ENCODE measurements at regions not wholly inside any gene's neighbourhood (a gene's known extent, or its start where the extent isn't known, plus 50 kb on each side); places are given as distances from the start of the nearest gene placed in this dataset.
A peak's percentile ranks its signal among the peaks of the same experiment; 100 is the strongest.

- DNase-seq (ENCODE audit: low read depth): no peak
- TF ChIP-seq CTCF (IDR thresholded peaks at IDR 0.05; ENCODE audit: control insufficient read depth, insufficient read depth, low read depth, low read length, missing control alignments): no peak
- no peak overlapping the region for H3K4me3 ChIP-seq (ENCODE audit: control insufficient read depth, low read depth, low read length)
Observed at GRCh38 chr1:182145441-182145840, 83.9 kb upstream of the ZNF648 start.

- DNase-seq (ENCODE audit: low read depth): no peak
- H3K4me3 ChIP-seq (ENCODE audit: control insufficient read depth, low read depth, low read length): no peak overlapping the region
- TF ChIP-seq CTCF (IDR thresholded peaks at IDR 0.05; ENCODE audit: control insufficient read depth, insufficient read depth, low read depth, low read length, missing control alignments): no peak
Observed at GRCh38 chr1:182144646-182145030, 83.1 kb upstream of the ZNF648 start.

DNA sequence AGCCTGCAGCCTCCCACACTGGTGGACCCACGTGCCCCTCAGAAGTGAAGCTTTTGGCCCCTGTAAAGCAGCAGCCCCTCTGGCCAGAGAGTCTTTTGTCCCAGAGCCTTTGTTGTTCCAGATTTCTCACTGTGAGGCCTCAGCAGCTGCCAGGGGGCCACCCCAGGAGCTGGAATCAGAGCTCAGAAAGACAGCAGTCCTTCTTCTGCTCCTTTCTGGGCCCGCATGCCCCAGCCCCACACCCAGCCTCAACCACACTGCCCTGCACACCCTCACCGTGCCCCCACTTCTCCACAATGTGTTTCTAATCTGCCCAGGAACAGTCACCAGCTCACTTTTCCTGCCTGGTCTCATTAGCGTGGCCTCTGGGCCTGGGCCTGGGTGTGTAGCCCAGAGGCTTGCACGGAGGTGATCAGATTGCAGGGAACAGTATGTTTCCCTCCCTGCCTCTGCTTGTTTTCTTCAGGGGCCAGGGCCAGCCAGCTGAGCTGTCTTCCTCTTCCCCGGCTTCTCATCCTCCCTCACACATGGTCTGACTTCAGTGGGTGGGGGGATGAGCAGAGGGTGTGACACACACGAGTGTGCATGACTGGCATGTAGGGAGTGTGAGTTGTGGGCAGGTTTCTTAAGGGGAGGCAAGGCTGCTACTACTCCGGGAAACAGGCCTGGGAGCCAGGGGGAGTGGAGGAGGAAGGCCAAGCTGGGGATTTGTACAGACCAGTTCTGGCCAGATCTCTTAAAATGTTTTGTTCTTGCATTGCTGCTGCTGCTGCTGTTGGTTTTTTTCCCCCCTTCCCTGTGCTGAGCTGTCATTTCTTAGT is 82.5 kb upstream of the ZNF648 start:
- peak; percentile 82 for DNase-seq (ENCODE audit: low read depth)
- no peak for TF ChIP-seq CTCF (IDR thresholded peaks at IDR 0.05; ENCODE audit: control insufficient read depth, insufficient read depth, low read depth, low read length, missing control alignments)
- no peak overlapping the region for H3K4me3 ChIP-seq (ENCODE audit: control insufficient read depth, low read depth, low read length)

GRCh38 chr1:182143154-182143657 is 81.7 kb upstream of the ZNF648 start:
- peak; percentile 39 for DNase-seq (ENCODE audit: low read depth)
- peak; percentile 96 for TF ChIP-seq CTCF (IDR thresholded peaks at IDR 0.05; ENCODE audit: control insufficient read depth, insufficient read depth, low read depth, low read length, missing control alignments)
- H3K4me3 ChIP-seq (ENCODE audit: control insufficient read depth, low read depth, low read length): no peak overlapping the region

DNA sequence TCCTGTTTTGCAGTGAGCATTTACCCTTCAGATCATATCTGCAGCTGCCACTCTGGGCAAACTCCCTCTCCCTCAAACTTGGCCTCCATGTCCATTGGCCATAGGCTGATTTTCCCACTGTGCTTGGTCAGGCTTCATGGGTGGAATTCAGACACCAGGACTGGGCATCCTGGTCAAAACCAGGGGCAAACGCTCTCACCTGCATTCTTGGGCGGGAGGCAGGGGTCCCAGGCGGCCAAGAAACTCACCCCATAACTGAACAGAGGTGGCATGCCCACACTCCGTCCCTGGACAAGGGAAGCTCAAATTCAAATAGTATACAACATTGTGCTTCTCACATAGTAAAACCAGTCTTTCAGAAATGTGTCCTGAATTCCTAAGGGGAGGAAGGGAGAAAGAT is 81.1 kb upstream of the ZNF648 start:
- no peak overlapping the region for H3K4me3 ChIP-seq (ENCODE audit: control insufficient read depth, low read depth, low read length)
- no peak for DNase-seq (ENCODE audit: low read depth)
- no peak for TF ChIP-seq CTCF (IDR thresholded peaks at IDR 0.05; ENCODE audit: control insufficient read depth, insufficient read depth, low read depth, low read length, missing control alignments)

GRCh38 chr1:182141040-182141439 is 79.5 kb upstream of the ZNF648 start:
- no peak for DNase-seq (ENCODE audit: low read depth)
- no peak for TF ChIP-seq CTCF (IDR thresholded peaks at IDR 0.05; ENCODE audit: control insufficient read depth, insufficient read depth, low read depth, low read length, missing control alignments)
- no peak overlapping the region for H3K4me3 ChIP-seq (ENCODE audit: control insufficient read depth, low read depth, low read length)
